ENCODE measurements at regions not wholly inside any gene's neighbourhood (a gene's known extent, or its start where the extent isn't known, plus 50 kb on each side); places are given as distances from the start of the nearest gene placed in this dataset.

DNA sequence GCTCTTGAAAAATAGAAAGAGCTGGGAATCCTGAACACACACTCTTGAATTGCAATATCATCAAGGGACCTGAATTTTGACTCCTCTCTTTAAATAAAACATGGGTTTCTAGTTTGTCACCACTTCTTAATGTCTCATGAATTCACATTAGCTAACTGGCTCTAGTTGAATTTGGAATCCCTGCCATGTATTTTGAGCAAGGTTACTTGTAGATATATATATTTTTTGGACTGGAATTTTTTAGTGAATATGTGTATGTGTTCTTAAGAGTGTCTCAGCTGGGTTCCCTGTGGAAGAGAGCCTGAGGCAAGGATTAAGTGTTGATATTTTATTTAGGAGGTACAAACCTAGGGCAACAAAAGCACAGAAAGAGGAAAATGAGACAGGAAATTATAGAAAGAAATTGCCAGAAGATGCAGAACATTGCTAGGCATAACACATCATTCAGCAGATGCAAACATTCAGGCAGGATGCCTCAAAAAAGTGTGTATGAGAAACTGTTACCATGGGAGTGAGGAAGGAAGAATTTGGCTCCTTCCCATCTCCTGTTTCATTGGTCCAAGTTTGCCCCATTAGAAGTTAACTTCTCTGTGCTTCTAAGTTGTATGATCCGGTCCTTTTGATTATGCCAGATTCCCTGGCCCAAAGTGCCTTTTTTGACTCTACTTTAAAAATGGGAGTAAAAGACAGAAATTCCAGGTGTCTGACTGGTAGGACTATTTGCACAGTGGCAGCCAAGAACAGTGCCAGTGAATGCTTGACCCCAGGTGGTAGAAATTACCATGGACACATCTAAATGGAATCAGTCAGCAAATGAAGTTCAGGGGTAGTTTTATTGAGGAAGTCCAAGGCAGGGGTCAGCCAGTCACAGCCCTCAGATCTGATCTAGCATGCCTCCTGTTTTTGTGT is 253.7 kb upstream of the TGFBR2 start:
- DNase-seq (ENCODE audit: low spot score) = no peak
- ATAC-seq (ENCODE audit: insufficient number of reproducible peaks, low FRiP score, low read depth) = no peak
- Histone ChIP-seq H3K4me3 (no peak overlapping the region), H3K4me1 (ENCODE audit: control insufficient read depth in 1 of 2, low read depth in 2 of 2) (peaks cover 30 to 61% of the 10 kb centered on the region in 2 donors), H3K27ac (peak overlapping the region; percentile 66 to 72), H3K9me3 (no peaks in the 10 kb centered on the region), H3K27me3 (replicated peaks; ENCODE audit: insufficient read depth) (no peaks in the 10 kb centered on the region), H3K36me3 (no peaks in the 10 kb centered on the region)
- TF ChIP-seq, protein P1, sequence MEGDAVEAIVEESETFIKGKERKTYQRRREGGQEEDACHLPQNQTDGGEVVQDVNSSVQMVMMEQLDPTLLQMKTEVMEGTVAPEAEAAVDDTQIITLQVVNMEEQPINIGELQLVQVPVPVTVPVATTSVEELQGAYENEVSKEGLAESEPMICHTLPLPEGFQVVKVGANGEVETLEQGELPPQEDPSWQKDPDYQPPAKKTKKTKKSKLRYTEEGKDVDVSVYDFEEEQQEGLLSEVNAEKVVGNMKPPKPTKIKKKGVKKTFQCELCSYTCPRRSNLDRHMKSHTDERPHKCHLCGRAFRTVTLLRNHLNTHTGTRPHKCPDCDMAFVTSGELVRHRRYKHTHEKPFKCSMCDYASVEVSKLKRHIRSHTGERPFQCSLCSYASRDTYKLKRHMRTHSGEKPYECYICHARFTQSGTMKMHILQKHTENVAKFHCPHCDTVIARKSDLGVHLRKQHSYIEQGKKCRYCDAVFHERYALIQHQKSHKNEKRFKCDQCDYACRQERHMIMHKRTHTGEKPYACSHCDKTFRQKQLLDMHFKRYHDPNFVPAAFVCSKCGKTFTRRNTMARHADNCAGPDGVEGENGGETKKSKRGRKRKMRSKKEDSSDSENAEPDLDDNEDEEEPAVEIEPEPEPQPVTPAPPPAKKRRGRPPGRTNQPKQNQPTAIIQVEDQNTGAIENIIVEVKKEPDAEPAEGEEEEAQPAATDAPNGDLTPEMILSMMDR (IDR thresholded peaks at IDR 0.05) = no peak

DNA sequence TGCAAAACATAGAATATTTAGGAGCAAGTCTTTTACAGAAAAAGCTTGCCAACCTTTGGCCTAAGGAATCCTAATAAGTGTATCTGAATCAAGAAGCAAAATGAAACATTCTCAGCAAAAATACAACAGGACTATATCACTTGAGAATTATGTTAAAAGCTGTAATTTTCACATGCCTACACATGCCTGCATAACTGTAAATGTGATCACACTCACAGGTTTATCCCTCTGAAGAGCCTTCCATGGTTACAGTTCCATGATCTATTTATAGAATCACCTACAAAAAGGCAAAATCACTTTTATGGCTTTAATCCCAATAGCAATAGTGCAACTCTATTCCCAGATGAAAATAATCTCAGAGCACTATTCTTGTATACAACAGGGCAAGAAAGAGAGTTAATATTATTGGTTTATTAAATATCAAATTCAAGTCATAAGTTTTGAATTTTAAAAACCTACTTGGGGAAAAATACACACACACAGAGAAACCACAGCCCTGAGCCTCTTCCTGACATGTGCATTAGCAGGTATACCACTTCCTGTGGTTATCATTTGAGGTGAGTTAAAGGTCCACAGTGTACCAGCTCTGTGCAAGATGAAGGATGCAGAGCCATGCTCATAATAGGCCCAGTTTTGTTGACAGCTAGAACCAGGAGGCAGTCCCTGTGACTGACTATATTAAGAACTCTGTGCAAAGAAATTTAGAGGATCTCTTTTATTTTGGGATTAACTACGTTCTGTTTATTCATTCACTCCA is 252.5 kb upstream of the TGFBR2 start:
- TF ChIP-seq, protein P1 (IDR thresholded peaks at IDR 0.05) = no peak
- ATAC-seq (ENCODE audit: insufficient number of reproducible peaks, low FRiP score, low read depth) (no peak), DNase-seq (ENCODE audit: low spot score) (no peak)
- Histone ChIP-seq H3K9me3 (no peaks in the 10 kb centered on the region), H3K27ac (peak overlapping the region; percentile 54 to 79), H3K36me3 (no peaks in the 10 kb centered on the region), H3K27me3 (replicated peaks; ENCODE audit: insufficient read depth) (no peaks in the 10 kb centered on the region), H3K4me1 (ENCODE audit: control insufficient read depth in 1 of 2, low read depth in 2 of 2) (peaks cover 30 to 58% of the 10 kb centered on the region in 2 donors), H3K4me3 (no peak overlapping the region)

DNA sequence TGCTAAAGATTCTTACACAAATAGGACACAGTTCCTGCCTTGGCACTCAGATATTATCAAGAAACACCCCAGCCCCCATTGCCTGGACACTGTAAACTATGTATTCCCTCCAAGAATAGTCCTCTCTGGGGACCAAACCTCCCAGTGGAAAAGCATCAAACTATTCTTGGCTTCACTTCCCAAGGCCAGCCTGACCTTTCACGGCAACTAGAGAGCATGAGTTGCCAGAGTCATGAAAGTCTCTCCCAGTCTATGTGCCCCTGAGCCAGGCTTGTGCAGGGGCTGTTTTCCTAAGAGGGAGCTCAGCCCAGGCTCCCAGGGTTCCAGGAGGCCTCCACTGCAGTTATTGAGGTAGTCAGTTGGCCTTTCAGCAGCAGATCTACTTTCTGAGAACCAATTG is 251.9 kb upstream of the TGFBR2 start:
- no peak for ATAC-seq (ENCODE audit: insufficient number of reproducible peaks, low FRiP score, low read depth)
- Histone ChIP-seq H3K27ac (peak overlapping the region; percentile 54 to 79), H3K4me1 (ENCODE audit: control insufficient read depth in 1 of 2, low read depth in 2 of 2) (peaks cover 30 to 55% of the 10 kb centered on the region in 2 donors), H3K27me3 (replicated peaks; ENCODE audit: insufficient read depth) (no peaks in the 10 kb centered on the region), H3K4me3 (no peak overlapping the region), H3K36me3 (no peaks in the 10 kb centered on the region), H3K9me3 (no peaks in the 10 kb centered on the region)
- DNase-seq (ENCODE audit: low spot score) = no peak
- TF ChIP-seq, protein P1 (IDR thresholded peaks at IDR 0.05) = no peak

GRCh38 chr3:30354972-30355371 is 251.4 kb upstream of the TGFBR2 start:
- peaks cover 30 to 50% of the 10 kb centered on the region in 2 donors for H3K4me1 ChIP-seq (ENCODE audit: control insufficient read depth in 1 of 2, low read depth in 2 of 2)
- no peak for ATAC-seq (ENCODE audit: insufficient number of reproducible peaks, low FRiP score, low read depth)
- H3K27me3 ChIP-seq (replicated peaks; ENCODE audit: insufficient read depth) = no peaks in the 10 kb centered on the region

More at GRCh38 chr3:30354972-30355371, 251.4 kb upstream of the TGFBR2 start:
- no peak for DNase-seq (ENCODE audit: low spot score)
- peak overlapping the region; percentile 54 to 79 for H3K27ac ChIP-seq
- no peaks in the 10 kb centered on the region for H3K36me3 ChIP-seq
- TF ChIP-seq, protein P1 (IDR thresholded peaks at IDR 0.05) = no peak
- no peak overlapping the region for H3K4me3 ChIP-seq
- no peaks in the 10 kb centered on the region for H3K9me3 ChIP-seq

Measured in thoracic aorta (tissue), 2 donors.